ENCODE measurements at regions not wholly inside any gene's neighbourhood (a gene's known extent, or its start where the extent isn't known, plus 50 kb on each side); places are given as distances from the start of the nearest gene placed in this dataset.
"Not testable (repeated sequence)": the region's sequence is repeated elsewhere in the genome, so short reads cannot be mapped to it uniquely, and the experiment has no call there.

- no peak for DNase-seq (ENCODE audit: low spot score)
Measured at GRCh38 chr9:135380311-135380960, 99.1 kb upstream of the PPP1R26 start.

DNA sequence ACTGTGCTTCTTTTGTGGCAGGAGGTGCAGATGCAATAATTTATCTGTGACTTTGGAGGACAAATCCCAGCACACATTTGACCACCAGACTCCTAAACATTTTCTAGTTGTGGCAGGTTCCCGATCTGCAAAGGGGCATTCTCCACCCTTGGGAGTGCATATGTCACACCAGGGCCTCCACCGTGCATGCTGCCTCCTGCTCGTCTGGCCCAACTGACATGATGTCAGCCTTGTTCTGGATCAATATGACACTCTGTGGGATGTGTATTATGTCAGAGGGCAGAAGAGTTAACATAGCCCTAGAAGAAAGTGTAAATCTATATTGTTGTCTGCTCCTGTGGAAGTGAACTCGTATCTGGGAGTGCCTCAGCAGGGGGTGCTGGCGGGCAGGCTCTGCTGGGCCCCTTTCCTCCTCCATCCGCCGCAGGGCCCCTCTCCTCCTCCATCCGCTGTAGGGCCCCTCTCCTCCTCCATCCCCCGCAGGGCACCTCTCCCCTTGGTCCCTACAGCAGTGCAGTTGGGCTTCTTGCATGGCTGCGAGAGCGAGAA lies 97.7 kb upstream of the PPP1R26 start:
- no peak for DNase-seq (ENCODE audit: low spot score)

DNA sequence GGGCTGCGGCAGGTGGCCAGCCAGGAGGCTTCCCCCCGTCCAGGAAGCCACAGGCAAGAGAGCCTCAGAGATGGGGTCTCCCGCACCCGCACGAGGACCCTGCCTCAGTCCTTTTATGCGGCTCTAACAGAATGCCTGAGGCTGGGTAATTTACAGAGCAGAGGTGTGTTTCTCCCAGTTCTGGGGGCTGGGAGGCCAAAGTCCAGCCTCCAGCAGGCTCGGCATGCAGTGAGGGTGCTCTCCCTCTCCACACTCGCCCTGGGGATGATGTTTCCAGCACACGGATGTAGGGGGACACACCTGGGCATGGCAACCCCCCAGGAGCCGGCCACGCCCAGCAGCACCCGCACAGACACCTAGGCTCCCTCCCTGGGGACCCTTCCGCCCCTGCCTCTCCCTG lies 95.4 kb upstream of the PPP1R26 start:
- DNase-seq (ENCODE audit: low spot score) = no peak

DNA sequence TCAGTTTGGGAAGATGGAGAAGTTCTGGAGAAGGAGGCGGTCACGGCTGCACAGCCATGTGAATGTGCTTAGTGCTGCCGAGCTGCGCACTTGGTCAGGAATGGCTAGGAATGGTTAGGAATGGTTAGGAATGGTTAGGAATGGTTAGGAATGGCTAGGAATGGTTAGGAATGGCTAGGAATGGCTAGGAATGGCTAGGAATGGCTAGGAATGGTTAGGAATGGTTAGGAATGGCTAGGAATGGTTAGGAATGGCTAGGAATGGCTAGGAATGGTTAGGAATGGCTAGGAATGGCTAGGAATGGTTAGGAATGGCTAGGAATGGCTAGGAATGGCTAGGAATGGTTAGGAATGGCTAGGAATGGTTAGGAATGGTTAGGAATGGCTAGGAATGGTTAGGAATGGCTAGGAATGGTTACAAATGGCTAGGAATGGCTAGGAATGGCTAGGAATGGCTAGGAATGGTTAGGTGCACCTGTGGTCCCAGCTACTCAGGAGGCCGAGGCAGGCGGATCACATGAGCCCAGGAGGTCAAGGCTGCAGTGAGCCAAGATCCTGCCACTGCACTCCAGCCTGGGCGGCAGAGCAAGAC lies 94.7 kb upstream of the PPP1R26 start:
- DNase-seq (ENCODE audit: low spot score) = not testable (repeated sequence)

- DNase-seq (ENCODE audit: low spot score) = no peak
Measured at GRCh38 chr9:135385793-135386192, 93.8 kb upstream of the PPP1R26 start.

- no peak for DNase-seq (ENCODE audit: low spot score)
Measured at GRCh38 chr9:135387976-135388375, 91.6 kb upstream of the PPP1R26 start.

- no peak for DNase-seq (ENCODE audit: low spot score)
Measured at GRCh38 chr9:135388530-135388929, 91.1 kb upstream of the PPP1R26 start.

- DNase-seq (ENCODE audit: low spot score) = no peak
Measured at GRCh38 chr9:135391759-135392158, 87.8 kb upstream of the PPP1R26 start.

GRCh38 chr9:135392511-135392910 lies 87.1 kb upstream of the PPP1R26 start:
- no peak for DNase-seq (ENCODE audit: low spot score)

DNA sequence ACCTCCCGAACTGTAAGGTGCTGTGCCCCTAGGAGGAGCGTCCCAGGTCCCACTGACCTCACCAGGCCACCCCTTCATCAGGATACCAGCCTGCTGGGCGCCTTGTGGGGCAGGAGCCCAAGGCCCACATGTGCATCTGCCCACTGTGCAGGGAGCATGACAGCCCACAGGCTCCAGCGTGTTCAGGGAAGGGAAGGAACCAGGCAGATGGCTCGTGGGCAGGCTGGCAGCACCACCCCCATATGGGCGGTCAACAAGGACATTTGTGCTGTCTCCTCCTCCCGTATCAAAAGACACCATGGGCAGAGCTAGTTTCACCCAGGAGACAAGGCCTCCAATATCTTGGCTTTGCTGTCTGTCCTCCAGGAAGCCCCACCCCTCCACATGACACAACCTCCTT lies 85.5 kb upstream of the PPP1R26 start:
- DNase-seq (ENCODE audit: low spot score) = peak; percentile 70

GRCh38 chr9:135394699-135395645 lies 84.6 kb upstream of the PPP1R26 start:
- peak; percentile 19 for DNase-seq (ENCODE audit: low spot score)

DNA sequence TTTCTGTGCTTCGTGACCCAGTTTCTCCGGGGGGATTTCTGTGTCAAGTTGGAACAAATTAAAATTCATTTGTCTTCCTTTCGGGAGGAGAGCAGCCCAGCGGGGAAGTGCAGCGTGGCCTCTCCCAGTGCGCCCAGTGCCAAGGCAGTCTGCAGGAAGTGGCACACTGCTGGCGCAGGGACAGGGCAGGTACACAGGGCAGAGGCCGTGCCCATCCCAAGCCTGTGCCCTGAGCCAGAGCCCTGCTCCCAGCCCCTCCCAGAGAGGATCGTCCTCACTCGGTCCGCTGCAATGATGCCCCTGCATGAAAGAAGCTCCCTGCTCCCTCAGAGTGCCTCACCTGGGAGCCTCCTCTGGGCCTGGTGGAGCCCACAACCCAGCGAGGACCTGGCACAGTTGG lies 82.4 kb upstream of the PPP1R26 start:
- DNase-seq (ENCODE audit: low spot score) = no peak

DNA sequence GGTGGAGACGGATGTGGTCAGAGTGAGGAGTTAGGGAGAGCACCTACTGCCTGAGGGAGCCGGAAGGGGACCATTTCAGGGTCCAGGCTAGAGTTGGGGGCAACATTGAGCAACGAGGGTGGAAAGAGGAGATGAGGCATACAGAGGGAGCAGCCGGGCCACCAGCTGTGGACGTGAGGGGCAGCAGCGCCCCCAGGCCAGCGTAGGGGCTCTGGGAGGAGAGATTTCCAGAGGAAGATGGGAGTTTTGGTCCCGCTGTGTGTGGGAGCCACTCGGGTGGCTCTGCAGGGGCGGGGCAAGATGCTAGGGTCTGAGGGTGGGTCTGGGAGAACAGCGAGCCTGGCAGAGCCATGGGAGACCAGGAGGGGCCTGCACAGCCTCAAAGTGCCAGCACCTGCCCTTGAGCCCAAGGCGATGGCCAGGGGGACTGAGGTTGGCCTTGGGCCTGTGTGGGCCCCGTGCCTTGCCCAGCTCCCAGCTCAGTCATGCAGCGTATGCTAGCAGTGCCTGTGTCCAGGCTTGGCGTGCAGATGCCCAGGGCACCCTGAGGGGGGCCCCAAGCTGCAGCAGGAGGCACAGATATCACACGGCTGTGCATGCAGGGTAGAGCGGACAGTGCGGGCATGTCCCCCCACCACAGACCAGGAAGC lies 80.5 kb upstream of the PPP1R26 start:
- DNase-seq (ENCODE audit: low spot score) = no peak

DNA sequence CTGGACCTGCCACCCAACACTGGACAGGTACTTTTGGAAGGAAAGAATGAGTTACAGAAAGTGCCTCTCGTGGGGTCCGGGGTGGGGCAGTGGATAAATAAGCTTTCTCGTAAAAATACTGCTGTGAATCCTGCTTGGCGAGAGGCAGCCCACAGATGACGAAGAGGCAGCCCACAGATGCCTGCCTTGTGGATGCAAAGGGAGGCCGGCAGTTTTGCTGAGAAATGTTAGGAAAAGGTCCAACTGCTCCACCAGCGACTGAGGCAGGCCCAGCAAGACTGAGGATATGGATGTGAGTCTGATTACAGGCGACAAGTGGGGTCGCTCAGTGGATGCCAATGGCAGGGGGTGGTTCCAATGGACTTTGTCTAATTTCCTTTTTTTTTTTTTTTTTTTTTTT lies 79.1 kb upstream of the PPP1R26 start:
- DNase-seq (ENCODE audit: low spot score) = peak; percentile 56

DNA sequence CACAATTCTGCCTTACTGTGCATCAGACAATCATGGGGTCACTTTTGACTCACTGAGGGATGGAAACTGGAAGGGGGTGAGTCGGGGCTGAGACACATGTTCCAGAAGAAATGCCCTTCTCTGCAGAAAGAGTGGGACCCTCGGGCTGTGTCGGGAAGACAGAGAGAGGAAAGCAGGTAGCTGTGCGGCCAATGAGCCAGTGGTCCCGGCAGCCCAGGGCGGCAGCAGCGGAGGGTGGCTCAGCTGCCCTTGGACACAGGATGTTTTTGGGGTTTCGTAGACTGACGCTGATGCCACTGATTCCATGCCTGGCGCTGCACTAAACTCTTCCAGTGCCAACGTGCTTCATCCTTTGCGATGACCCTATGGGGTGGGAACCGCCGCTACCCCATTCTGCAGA lies 78.4 kb upstream of the PPP1R26 start:
- no peak for DNase-seq (ENCODE audit: low spot score)

- DNase-seq (ENCODE audit: low spot score) = no peak
Measured at GRCh38 chr9:135402048-135402738, 77.4 kb upstream of the PPP1R26 start.

- DNase-seq (ENCODE audit: low spot score) = no peak
Measured at GRCh38 chr9:135402739-135403695, 76.6 kb upstream of the PPP1R26 start.

DNA sequence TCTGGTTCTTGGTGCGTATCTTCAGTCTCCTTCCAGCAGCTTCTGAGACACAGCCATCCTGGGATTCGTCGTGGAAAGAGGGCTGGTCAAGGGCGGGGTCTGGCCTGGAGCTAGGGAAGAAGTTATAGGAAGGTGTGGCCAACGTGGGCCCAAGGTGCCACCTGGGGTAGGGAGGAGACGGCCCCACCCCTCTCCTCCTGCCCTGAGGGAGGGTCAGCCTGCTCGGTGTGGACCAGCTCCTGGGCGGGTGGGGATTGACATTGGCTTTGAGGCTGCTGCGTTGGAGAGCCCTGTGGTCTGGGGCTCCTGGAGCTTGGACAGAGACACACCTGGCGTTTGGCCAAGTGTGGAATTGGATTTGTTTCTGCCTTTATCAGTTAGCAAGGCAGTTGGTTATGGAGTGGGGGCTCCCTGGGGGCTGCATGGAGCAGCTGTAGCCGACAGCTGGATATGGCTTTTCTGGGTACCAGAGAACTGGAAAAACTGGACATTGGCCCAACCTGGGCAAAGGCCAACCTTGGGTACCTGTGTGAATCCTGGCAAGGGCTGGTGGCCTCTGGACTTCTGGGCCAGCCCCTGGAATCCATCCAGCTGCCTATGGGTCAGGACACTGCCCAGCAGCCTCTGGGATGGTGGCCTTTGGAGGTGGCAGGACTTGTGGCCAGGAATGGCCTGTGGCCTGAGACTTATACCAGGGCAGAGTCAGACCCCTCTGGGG lies 75.7 kb upstream of the PPP1R26 start:
- no peak for DNase-seq (ENCODE audit: low spot score)

- no peak for DNase-seq (ENCODE audit: low spot score)
Measured at GRCh38 chr9:135404451-135405144, 75.0 kb upstream of the PPP1R26 start.

Measured in Ammon's horn (tissue), 1 donor.